ENCODE measurements at regions not wholly inside any gene's neighbourhood (a gene's known extent, or its start where the extent isn't known, plus 50 kb on each side); places are given as distances from the start of the nearest gene placed in this dataset.
A peak's percentile ranks its signal among the peaks of the same experiment; 100 is the strongest.

DNA sequence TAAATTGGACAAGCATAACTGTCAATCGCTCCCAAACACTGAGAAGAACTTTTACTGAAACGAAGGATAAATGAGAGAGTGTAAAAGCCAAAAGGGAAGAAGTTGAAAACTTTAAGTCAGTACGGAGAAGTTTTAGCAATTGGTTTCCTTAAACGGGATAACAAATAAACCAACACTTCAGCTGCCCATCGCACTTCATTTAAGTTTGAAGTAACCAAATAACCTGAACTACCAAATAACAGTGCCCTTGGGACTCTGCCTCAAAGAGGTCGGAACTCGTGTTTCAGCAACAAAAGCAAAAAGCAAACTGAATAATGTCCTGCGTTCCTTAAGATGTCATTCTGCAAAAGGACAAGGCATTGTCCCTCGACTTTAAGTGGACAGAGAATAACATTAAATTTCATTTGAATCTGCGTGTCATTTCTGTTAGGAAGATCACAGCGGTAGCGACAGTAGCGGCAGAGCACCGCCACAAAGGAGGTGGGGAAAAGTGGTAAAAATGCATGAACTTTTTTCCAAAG, 127.0 kb upstream of the C11orf58 start:
- Mint-ChIP-seq H3K36me3 (ENCODE audit: low read depth) (no peaks in the 10 kb centered on the region), H3K4me1 (ENCODE audit: low read depth) (peaks cover 21% of the 10 kb centered on the region), H3K9me3 (no peaks in the 10 kb centered on the region), H3K27me3 (ENCODE audit: low read depth) (peaks cover 37% of the 10 kb centered on the region), H3K27ac (no peak overlapping the region), H3K4me3 (ENCODE audit: low read depth) (no peak overlapping the region)
- intact Hi-C loops (cut with micrococcal nuclease), result loop anchor here (5.0 kb wide), 2 partner anchors 839 to 1111 kb away; no protein-coding TSS in a partner anchor
- no peak for DNase-seq (ENCODE audit: low spot score)

DNA sequence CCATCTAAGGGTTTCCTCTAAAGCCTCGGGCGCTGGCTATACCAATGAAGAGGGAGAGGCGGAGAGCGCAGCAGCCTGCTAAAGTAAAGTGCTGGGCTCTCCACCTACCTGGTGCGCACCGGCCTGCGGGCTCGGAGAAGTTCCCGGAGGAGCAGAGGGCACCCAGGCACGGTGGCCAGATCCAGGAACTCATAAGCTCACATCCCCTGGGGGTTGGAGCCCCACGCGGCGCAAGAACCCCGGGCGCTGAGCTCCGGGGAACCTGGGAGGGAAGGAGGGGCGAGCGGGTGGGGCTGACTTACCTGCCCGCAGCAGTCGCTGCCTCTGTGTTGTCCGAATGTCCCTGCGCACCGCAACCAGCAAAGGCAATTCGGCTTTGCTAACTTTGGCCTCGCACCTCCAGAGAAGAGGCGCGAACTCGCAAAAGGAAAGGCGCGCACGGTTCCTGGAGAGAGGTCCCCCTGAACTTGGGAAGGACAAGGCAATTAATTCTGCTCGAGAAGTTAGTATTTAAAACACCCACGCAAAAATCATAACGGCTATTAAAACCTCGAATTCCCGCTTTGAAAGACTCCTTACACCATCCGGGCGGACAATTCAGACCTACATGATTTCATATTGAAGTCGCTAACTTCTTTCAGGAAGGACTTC, 127.6 kb upstream of the C11orf58 start:
- DNase-seq (ENCODE audit: low spot score), result no peak
- Mint-ChIP-seq H3K4me3 (ENCODE audit: low read depth) (no peak overlapping the region), H3K36me3 (ENCODE audit: low read depth) (peaks cover 4% of the 10 kb centered on the region), H3K27ac (no peak overlapping the region), H3K4me1 (ENCODE audit: low read depth) (peaks cover 27% of the 10 kb centered on the region), H3K27me3 (ENCODE audit: low read depth) (peaks cover 39% of the 10 kb centered on the region), H3K9me3 (no peaks in the 10 kb centered on the region)
- intact Hi-C loops (cut with micrococcal nuclease), result loop anchor here (5.0 kb wide), 2 partner anchors 839 to 1111 kb away; no protein-coding TSS in a partner anchor

DNA sequence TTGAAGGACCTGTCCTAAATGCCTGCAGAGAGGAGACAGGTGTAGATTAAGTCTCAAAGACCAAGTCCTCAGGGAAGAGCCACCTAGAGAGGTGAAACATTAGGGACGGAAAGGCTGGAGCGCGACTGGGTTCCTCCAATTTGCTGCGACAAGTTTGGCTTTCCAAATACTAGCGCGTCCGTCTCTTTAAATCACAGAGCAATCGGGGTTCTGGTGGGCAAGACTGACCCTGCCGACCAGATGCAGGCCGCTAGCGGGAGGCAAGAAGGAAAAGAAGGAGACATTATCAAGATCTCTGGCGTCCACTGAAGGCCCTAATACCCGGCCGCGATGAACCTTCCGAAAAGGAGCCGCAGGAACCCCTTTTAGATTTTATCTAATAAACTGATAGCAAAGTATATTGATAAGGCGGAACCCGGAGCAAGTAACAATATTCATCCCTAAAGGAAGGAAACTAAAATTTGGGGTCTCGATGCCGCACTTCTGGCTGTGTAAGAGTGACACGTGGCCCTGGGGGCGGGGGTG, 128.2 kb upstream of the C11orf58 start:
- Mint-ChIP-seq H3K27me3 (ENCODE audit: low read depth) (peaks cover 40% of the 10 kb centered on the region), H3K9me3 (no peaks in the 10 kb centered on the region), H3K36me3 (ENCODE audit: low read depth) (peaks cover 4% of the 10 kb centered on the region), H3K4me3 (ENCODE audit: low read depth) (no peak overlapping the region), H3K4me1 (ENCODE audit: low read depth) (peaks cover 29% of the 10 kb centered on the region), H3K27ac (no peak overlapping the region)
- no peak for DNase-seq (ENCODE audit: low spot score)
- intact Hi-C loops (cut with micrococcal nuclease), result loop anchor here (5.0 kb wide), 2 partner anchors 838 to 1112 kb away; no protein-coding TSS in a partner anchor

DNA sequence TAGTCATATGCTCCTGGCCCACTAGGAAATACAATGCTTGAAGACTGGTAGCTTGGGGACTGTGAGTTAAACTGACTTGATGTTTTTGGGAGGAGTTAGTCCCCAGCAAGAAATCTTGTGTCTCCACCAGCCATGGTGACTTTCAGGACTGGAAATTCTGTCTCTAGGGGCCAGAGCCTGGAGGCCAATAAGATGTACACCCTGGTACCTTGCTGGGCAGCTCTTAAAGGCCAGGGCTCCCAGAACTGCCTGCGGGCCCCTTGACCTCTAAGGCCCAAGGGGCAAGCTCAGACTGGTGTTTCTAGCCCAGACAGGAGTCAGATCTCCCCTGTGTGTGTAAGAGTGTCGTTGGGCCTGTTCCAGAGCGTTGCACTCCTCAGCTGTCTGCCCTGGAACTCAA, 128.7 kb upstream of the C11orf58 start:
- H3K9me3 Mint-ChIP-seq, result no peaks in the 10 kb centered on the region
- H3K27ac Mint-ChIP-seq, result no peak overlapping the region
- peaks cover 4% of the 10 kb centered on the region for H3K36me3 Mint-ChIP-seq (ENCODE audit: low read depth)
- DNase-seq (ENCODE audit: low spot score), result no peak
- H3K4me1 Mint-ChIP-seq (ENCODE audit: low read depth), result peaks cover 30% of the 10 kb centered on the region
- no peak overlapping the region for H3K4me3 Mint-ChIP-seq (ENCODE audit: low read depth)
- intact Hi-C loops (cut with micrococcal nuclease), result loop anchor here (5.0 to 10.0 kb wide), 4 partner anchors 665 to 1637 kb away; partner anchors contain the start of gene CALCA
- H3K27me3 Mint-ChIP-seq (ENCODE audit: low read depth), result peaks cover 38% of the 10 kb centered on the region

DNA sequence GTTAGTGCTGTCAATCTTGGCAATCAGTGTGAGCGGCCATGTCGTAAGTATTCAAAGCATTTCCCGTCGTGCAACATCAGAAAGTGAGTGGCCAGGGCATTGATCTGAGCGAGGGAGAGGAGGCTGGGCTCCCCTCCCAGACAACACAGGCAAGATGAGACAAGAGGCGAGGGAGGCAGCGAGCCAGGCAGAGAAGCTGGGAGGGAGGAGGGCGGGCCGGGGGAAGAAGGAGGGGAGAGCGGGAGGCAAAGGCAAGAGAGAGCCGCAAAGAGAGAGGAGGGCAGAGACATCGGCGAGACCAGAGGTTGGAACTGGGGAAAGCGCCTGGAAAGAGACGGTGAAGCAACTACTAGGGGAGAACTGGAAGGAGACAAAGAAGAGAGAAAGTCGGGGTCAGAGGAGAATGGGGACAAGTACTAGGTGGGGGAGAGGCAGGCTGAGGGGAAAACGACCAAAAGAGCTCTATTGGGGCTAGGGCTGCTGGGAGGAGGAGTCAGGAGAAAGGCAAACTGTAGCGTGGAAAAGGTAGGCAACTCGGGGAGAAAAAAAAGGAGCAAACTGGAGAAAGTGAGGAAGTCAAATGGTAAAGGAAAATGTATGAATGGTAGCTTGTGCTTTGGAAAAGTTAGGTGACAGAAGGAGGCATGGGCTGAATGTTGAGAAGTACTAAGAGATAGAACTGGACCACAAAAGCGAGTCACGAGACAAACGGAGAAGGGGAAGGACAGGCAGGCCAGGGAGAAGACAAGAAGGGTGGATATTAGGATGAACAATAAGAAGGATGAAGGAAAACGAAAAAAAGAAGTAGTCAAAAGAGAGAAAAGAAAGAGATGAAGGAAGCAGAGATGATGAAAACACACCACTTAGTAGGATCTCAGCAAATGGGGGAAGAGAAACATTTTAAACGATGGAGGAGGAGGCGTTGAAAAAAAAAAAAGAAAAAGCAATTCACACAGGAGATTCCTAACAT, 130.5 kb upstream of the C11orf58 start:
- no peaks in the 10 kb centered on the region for H3K9me3 Mint-ChIP-seq
- intact Hi-C loops (cut with micrococcal nuclease), result loop anchor here (2.0 to 10.0 kb wide), 3 partner anchors 663 to 1636 kb away; partner anchors contain the start of gene CALCA
- no peak overlapping the region for H3K27ac Mint-ChIP-seq
- peaks cover 19% of the 10 kb centered on the region for H3K4me1 Mint-ChIP-seq (ENCODE audit: low read depth)
- peaks cover 40% of the 10 kb centered on the region for H3K27me3 Mint-ChIP-seq (ENCODE audit: low read depth)
- DNase-seq (ENCODE audit: low spot score), result no peak
- H3K36me3 Mint-ChIP-seq (ENCODE audit: low read depth), result peaks cover 4% of the 10 kb centered on the region
- H3K4me3 Mint-ChIP-seq (ENCODE audit: low read depth), result no peak overlapping the region

DNA sequence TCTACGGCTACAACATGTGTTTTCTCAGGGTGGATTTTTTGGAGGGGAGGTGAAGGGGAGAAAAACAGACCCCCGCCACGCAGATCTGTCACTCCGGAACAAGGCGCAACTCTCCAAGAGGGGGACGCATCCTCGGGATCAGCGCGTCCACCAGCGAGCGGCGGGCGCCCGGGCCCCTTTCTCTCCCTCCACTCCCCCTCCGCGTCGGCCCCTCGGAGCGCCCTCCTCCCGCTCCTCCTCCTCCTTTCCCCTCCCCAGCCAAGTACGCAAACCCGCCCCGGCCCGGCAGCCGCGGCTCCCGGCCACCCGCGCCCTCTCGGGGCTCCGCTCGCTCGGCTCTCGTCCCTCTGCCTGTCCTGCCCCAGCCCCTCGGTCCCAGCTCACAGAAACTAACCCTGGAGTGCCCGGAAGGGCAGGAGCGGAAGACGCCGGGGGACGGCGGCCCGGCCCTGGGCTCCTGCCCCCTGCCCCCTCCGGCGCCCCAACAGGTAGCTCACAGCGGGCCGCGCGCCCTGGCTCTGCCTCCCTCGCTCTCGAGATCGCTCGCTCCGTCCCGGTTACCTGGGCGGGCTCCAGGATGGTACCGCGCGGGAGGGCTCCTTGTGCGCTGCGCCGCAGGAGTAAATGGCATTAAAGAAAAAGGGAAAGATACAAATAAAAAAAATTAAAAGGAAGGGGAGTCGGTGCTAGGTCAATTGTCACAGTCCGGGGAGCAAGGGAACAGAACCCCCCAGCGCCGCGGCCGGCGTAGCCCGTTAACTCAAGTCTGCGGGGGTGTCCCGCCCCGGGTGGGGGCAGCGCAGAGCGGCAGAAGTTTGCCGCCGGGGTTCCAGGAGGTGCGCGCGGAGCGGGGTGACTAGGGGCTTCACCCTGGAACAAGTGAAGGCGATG, 131.4 kb upstream of the C11orf58 start:
- no peak overlapping the region for H3K27ac Mint-ChIP-seq
- intact Hi-C loops (cut with micrococcal nuclease), result loop anchor here (2.0 to 10.0 kb wide), 3 partner anchors 662 to 1635 kb away; partner anchors contain the start of gene CALCA

DNA sequence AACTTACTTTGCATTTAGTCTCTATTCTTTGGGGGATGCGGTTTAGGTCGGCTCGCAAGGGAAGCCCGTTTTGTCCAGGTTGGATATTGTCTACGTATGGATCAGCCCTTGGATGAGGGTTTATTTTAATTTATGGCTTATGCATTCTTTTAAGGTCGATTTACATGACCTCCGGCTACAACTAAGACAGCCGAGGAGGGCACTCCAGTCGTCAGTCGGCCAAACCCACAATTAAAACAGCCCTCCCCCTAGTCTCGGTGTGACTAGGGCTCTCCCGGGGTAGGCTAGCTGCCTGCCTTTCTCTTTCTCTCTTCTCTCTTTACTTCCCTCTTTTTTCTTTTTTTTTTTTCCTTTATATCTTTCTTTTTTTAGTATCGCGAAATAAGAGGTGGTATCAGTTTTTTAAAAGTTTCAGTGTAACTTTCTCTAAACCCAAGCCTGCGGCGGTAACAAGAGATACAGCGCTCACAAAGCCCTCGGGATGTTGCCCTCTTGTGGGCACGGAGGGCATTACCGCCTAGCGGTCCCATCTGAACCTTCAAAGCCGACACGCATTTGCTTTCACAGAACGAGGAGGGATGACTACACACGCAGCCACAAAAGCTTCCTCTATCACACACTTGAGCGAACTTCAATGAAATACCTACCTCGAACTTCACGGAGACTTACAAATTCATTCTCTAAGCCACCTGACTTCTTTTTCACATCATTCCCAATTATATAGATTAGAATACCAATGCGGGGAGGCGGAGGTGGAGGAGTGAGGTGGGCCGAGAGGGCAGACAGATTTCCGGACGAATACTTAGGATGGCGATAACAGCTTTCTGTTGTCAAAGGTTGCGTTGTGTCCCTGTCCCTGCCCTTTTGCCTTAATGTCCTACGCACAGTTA, 132.3 kb upstream of the C11orf58 start:
- Mint-ChIP-seq H3K4me1 (ENCODE audit: low read depth) (peaks cover 13% of the 10 kb centered on the region), H3K36me3 (ENCODE audit: low read depth) (peaks cover 4% of the 10 kb centered on the region), H3K9me3 (no peaks in the 10 kb centered on the region), H3K27me3 (ENCODE audit: low read depth) (peaks cover 45% of the 10 kb centered on the region), H3K27ac (peak overlapping the region; percentile 46), H3K4me3 (ENCODE audit: low read depth) (peak overlapping the region; percentile 74)
- DNase-seq (ENCODE audit: low spot score), result peak; percentile 79
- intact Hi-C loops (cut with micrococcal nuclease), result loop anchor here (1.0 to 10.0 kb wide), 4 partner anchors 7 to 1634 kb away; partner anchors contain the start of gene CALCA

More for the DNA sequence above, 131.4 kb upstream of the C11orf58 start:
- peak overlapping the region; percentile 74 for H3K4me3 Mint-ChIP-seq (ENCODE audit: low read depth)
- peaks cover 15% of the 10 kb centered on the region for H3K4me1 Mint-ChIP-seq (ENCODE audit: low read depth)
- no peaks in the 10 kb centered on the region for H3K9me3 Mint-ChIP-seq
- H3K36me3 Mint-ChIP-seq (ENCODE audit: low read depth), result peaks cover 4% of the 10 kb centered on the region
- no peak for DNase-seq (ENCODE audit: low spot score)
- H3K27me3 Mint-ChIP-seq (ENCODE audit: low read depth), result peaks cover 43% of the 10 kb centered on the region

DNA sequence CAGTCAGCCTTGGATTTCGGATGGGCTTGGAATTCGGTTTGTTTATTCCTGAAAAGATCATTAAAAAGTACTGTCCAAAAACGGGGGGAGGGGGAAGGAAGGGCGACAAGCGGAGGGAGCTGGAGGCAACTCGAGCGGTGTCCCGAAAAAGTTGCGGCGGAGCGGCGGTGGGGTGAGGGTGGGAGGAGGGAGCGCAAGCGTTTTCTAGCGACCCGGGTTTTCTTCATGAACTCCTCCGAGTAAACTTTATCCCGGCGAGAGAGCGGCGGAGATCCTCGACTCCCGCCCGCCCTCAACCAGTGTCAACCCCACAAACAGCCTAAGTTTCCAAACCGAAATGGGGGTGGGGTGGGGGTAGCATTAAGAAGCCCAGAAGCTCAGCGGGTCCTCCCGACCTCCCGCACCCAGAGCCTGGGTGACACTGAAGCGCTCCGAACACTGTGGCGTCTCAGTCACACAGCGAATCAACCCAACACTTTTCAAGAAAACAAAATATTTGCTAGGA, 133.0 kb upstream of the C11orf58 start:
- Mint-ChIP-seq H3K36me3 (ENCODE audit: low read depth) (peaks cover 4% of the 10 kb centered on the region), H3K4me1 (ENCODE audit: low read depth) (peaks cover 13% of the 10 kb centered on the region), H3K4me3 (ENCODE audit: low read depth) (peak overlapping the region; percentile 7), H3K9me3 (no peaks in the 10 kb centered on the region), H3K27ac (no peak overlapping the region), H3K27me3 (ENCODE audit: low read depth) (peaks cover 49% of the 10 kb centered on the region)
- intact Hi-C loops (cut with micrococcal nuclease), result loop anchor here (1.0 to 10.0 kb wide), 3 partner anchors 8 to 1633 kb away; partner anchors contain the start of gene CALCA
- no peak for DNase-seq (ENCODE audit: low spot score)

DNA sequence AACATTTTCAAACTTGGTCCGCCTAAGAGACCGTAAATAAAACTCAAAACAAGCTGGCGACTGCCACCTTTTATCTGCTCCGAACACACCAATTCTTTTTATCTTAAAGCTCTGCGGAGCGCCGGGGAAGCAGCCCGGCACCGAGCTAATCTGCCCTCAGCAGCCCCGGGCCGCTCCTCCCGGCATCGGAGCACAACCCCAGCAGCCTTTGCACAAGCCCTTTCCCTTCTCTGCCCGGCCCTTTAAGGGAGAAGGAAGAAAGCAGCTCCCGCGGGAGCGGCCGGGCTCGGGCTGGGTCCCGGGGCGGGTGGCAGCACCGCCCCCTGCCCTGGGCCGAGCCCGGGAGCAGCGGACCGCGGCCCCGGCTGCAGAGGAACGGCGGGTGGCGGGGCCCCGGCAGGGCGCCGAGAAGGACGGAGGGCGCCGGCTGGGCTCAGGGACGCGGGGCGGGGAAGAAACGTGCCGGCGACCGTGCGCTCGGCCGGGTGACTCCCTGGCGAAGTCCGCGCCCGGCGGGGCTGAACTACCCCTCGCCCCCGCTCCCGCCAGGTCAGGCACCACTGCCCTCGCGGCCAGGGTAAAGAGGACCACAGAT, 133.6 kb upstream of the C11orf58 start:
- peaks cover 4% of the 10 kb centered on the region for H3K36me3 Mint-ChIP-seq (ENCODE audit: low read depth)
- no peak overlapping the region for H3K27ac Mint-ChIP-seq
- peak overlapping the region; percentile 7 for H3K4me3 Mint-ChIP-seq (ENCODE audit: low read depth)
- no peaks in the 10 kb centered on the region for H3K9me3 Mint-ChIP-seq
- DNase-seq (ENCODE audit: low spot score), result no peak
- intact Hi-C loops (cut with micrococcal nuclease), result loop anchor here (1.0 to 10.0 kb wide), 3 partner anchors 8 to 1633 kb away; partner anchors contain the start of gene CALCA
- H3K4me1 Mint-ChIP-seq (ENCODE audit: low read depth), result peaks cover 13% of the 10 kb centered on the region
- H3K27me3 Mint-ChIP-seq (ENCODE audit: low read depth), result peaks cover 52% of the 10 kb centered on the region

DNA sequence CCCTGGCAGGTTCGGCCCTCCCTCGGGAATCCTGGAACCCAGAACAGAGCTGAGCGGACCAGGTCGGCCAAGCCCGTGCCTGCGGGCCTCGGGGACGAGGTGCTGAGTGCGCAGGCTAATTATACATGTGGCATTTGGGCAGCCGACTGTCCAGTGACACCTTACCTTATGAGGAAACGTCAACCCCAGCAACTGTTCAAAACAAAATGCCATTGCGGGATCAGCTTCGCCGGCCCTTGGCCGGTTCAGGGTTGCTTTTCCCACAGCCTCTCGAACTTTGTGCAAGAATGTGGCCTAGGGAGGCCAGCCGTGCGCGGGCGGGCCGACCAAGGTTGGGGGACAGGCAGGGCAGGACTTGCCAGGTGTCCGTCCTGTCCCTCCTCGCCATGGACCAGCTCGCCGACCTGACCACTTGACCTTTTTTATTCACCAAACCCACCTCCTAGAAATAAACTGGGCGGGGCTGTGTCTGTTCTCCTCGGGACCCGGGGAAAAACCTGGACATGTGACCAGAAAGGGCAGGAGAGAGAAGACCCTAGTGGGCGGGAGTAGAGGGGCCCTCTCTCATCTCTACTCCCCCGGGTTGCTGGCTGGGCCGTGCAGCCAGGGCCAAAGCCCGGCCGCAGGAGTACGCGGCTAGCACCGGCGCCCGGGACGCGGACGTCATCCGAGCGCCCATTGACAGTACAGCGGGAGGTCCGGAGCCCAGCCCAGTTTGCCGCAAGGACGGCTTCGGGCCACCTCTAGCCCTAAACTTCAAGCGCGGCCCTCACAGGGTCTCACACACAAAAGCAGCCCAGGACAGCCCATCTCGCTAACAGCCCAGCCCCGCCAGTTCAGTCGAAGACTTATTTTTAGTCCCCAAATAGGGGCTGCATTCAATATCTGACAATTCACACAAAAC, 134.3 kb upstream of the C11orf58 start:
- H3K4me1 Mint-ChIP-seq (ENCODE audit: low read depth), result peaks cover 13% of the 10 kb centered on the region
- peaks cover 4% of the 10 kb centered on the region for H3K36me3 Mint-ChIP-seq (ENCODE audit: low read depth)
- intact Hi-C loops (cut with micrococcal nuclease), result loop anchor here (10.0 kb wide), 1 partner anchor 659 kb away; no protein-coding TSS in a partner anchor
- no peak overlapping the region for H3K27ac Mint-ChIP-seq
- no peak for DNase-seq (ENCODE audit: low spot score)
- no peak overlapping the region for H3K4me3 Mint-ChIP-seq (ENCODE audit: low read depth)
- H3K27me3 Mint-ChIP-seq (ENCODE audit: low read depth), result peaks cover 54% of the 10 kb centered on the region
- no peaks in the 10 kb centered on the region for H3K9me3 Mint-ChIP-seq
